Naive thymus-derived CD4-positive, alpha-beta T cell (primary cell): ENCODE measurements at regions not wholly inside any gene's neighbourhood (a gene's known extent, or its start where the extent isn't known, plus 50 kb on each side); places are given as distances from the start of the nearest gene placed in this dataset.

Experiments used
- ATAC-seq: fragments of 150-1000 bp; cut with Tn5 transposase; 2 replicates; pipeline ENCODE4 v1.10.0; 2021; ENCODE audit warnings: mild to moderate bottlenecking, moderate library complexity
- CTCF ChIA-PET: fragments of 350-600 bp; sonication (Branson Sonifier 250); formaldehyde crosslinking; loops from one replicate; lab custom pipeline; 2021; ENCODE audit warnings: antibody characterized with exemption; lab: Charles Lee
- POLR2A ChIA-PET: fragments of 350-600 bp; sonication (Branson Sonifier 250); formaldehyde crosslinking; loops from one replicate; lab custom pipeline; 2021; ENCODE audit warnings: antibody characterized with exemption, inconsistent platforms; lab: Charles Lee
- DNase-seq, 9 donors: peaks; one replicate each; pipeline versions ENCODE4 v3.0.0 to v3.0.0-alpha.2; 2020 to 2022; ENCODE audit warnings: mixed read lengths in 1 of 9
- H3K27ac ChIP-seq: one replicate; pipeline ENCODE4 v1.7.0; 2013; ENCODE audit warnings: mild to moderate bottlenecking, low read depth, low read length, moderate library complexity
- H3K27me3 ChIP-seq, 2 donors: one replicate each; pipeline ENCODE4 v1.7.0; 2013; ENCODE audit warnings: low read length in 2 of 2, mild to moderate bottlenecking in 2 of 2, moderate library complexity in 2 of 2; ENCODE audit not compliant: control insufficient read depth in 2 of 2, insufficient read depth in 2 of 2
- H3K36me3 ChIP-seq, 3 experiments: 1 replicate in 2 of 3; 2 replicates in 1 of 3; pipeline ENCODE4 v1.7.0; 2013; ENCODE audit warnings: low read length in 3 of 3, mild to moderate bottlenecking in 3 of 3, moderate library complexity in 1 of 3; ENCODE audit not compliant: insufficient read depth in 3 of 3, control insufficient read depth in 2 of 3
- H3K4me1 ChIP-seq, 2 donors: one replicate each; pipeline ENCODE4 v1.7.0; 2013; ENCODE audit warnings: low read length in 2 of 2, mild to moderate bottlenecking in 2 of 2, moderate library complexity in 1 of 2; ENCODE audit not compliant: control insufficient read depth in 2 of 2, insufficient read depth in 2 of 2
- H3K4me3 ChIP-seq: 2 replicates; pipeline ENCODE4 v1.7.0; 2013; ENCODE audit warnings: mild to moderate bottlenecking, low read length
- H3K9me3 ChIP-seq, 3 experiments: 1 replicate in 2 of 3; 2 replicates in 1 of 3; pipeline ENCODE4 v1.7.0; 2013; ENCODE audit warnings: low read length in 3 of 3; ENCODE audit not compliant: control insufficient read depth in 2 of 3
- H3K27ac Mint-ChIP-seq, 9 donors: one replicate each; pipeline ENCODE4 v1.8.0; 2020 to 2022; ENCODE audit warnings: mixed read lengths in 9 of 9, mild to moderate bottlenecking in 8 of 9, moderate library complexity in 5 of 9, inconsistent platforms in 2 of 9
- H3K27me3 Mint-ChIP-seq, 5 donors: one replicate each; pipeline ENCODE4 v1.8.0; 2021 to 2022; ENCODE audit warnings: mixed read lengths in 5 of 5, mild to moderate bottlenecking in 1 of 5
- H3K36me3 Mint-ChIP-seq, 5 donors: one replicate each; pipeline ENCODE4 v1.8.0; 2020 to 2022; ENCODE audit warnings: mixed read lengths in 5 of 5, mild to moderate bottlenecking in 3 of 5, inconsistent platforms in 1 of 5
- H3K4me1 Mint-ChIP-seq, 7 donors: one replicate each; pipeline ENCODE4 v1.8.0; 2020 to 2022; ENCODE audit warnings: mixed read lengths in 7 of 7, mild to moderate bottlenecking in 3 of 7, inconsistent platforms in 1 of 7
- H3K4me3 Mint-ChIP-seq, 10 donors: one replicate each; pipeline ENCODE4 v1.8.0; 2020 to 2022; ENCODE audit warnings: mild to moderate bottlenecking in 10 of 10, mixed read lengths in 10 of 10, moderate library complexity in 6 of 10, inconsistent platforms in 2 of 10
- H3K9me3 Mint-ChIP-seq, 11 donors: one replicate each; pipeline ENCODE4 v1.8.0; 2020 to 2022; ENCODE audit warnings: mixed read lengths in 11 of 11, mild to moderate bottlenecking in 4 of 11, inconsistent platforms in 1 of 11, moderate library complexity in 1 of 11
- intact Hi-C, 2 donors: fragments of 100-400 bp; cut with micrococcal nuclease; formaldehyde crosslinking; loops; one replicate each; pipeline ENCODE4 v1.15.1; 2023

DNA sequence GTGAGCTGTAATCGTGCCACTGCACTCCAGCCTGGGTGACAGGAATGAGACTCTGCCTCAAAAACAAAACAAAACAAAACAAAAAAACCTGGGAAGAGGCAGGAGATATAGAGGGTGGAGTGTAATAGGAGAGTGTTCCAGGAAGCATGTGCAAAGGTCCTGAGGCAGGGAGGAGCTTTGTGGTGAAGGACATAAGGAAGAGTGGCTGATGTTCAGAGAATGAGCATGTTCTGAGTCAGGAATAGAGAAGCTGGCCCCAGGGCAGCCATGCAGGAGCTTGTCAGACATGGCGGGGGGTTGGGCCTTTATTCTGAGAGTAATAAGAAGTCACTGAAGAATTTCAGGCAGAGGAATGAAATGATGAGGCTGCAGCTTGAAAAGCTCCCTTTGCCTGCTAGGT, 337.0 kb downstream of the CDH26 start:
- H3K4me1 Mint-ChIP-seq: peaks cover 0 to 9% (median 6%) of the 10 kb centered on the region in 7 donors
- Histone ChIP-seq H3K27ac (no peak overlapping the region), H3K4me1 (no peaks in the 10 kb centered on the region), H3K9me3 (no peaks in the 10 kb centered on the region), H3K4me3 (no peak overlapping the region), H3K36me3 (no peaks in the 10 kb centered on the region), H3K27me3 (no peaks in the 10 kb centered on the region)
- POLR2A ChIA-PET: no interaction called here
- CTCF ChIA-PET: no interaction called here
- DNase-seq (no peak), ATAC-seq (no peak)
- H3K27me3 Mint-ChIP-seq: peaks cover 0 to 34% (median 0%) of the 10 kb centered on the region in 5 donors
- H3K9me3 Mint-ChIP-seq: peaks cover 6 to 25% (median 16%) of the 10 kb centered on the region in 11 donors
- H3K36me3 Mint-ChIP-seq: peaks cover 0 to 19% (median 12%) of the 10 kb centered on the region in 5 donors
- no peak overlapping the region for H3K4me3 Mint-ChIP-seq
- H3K27ac Mint-ChIP-seq: no peak overlapping the region
- intact Hi-C loops: no loop called here

DNA sequence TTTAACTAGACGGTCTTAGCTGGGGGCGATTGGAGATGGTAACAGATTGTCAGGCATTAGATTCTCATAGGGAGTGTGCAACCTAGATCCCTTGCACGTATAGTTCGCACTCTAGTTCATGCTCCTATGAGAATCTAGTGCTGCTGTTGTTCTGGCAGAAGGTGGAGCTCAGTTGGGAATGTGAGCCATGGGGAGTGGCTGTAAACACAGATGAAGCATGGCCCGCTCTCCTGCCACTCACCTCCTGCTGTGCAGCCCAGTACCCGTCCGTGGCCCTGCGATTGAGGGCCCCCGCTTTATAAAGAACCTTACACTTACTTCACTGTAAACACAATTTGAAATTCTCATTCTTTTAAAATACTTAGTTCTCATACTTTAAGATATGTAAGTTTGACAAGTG, 339.4 kb downstream of the CDH26 start:
- POLR2A ChIA-PET: no interaction called here

DNA sequence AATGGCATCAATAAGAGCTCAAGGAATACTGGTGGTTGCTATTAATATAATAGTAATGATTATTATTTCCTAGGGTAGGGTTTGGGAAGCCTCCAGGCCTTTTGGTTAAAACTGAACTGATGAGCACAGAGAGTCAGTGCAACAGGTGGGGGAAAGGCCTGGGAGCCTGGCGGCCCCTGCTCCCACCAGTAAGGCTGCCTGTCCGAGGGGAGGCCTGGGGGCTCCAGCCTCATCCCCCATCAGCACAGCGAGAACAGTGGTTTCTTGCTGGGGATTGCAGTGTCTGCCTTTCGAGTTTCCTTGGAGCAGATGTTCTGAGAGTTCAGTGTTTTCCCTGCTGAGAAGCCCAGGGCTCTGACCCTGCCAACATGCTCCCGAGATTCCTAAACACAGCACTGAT, 340.4 kb downstream of the CDH26 start:
- Histone ChIP-seq H3K27me3 (no peaks in the 10 kb centered on the region), H3K9me3 (no peaks in the 10 kb centered on the region), H3K36me3 (no peaks in the 10 kb centered on the region), H3K27ac (no peak overlapping the region), H3K4me1 (no peaks in the 10 kb centered on the region), H3K4me3 (no peak overlapping the region)
- DNase-seq (no peak), ATAC-seq (no peak)
- Mint-ChIP-seq H3K27ac (no peak overlapping the region), H3K9me3 (peaks cover 0 to 4% (median 0%) of the 10 kb centered on the region in 11 donors), H3K4me3 (no peak overlapping the region), H3K4me1 (peaks cover 0 to 9% (median 4%) of the 10 kb centered on the region in 7 donors), H3K36me3 (peaks cover 0 to 8% (median 0%) of the 10 kb centered on the region in 5 donors), H3K27me3 (peaks cover 0 to 34% (median 0%) of the 10 kb centered on the region in 5 donors)
- ChIA-PET CTCF (interaction anchor here (0.6 kb wide), 1 partner anchor 301 kb away, joined by 3 read pairs; no protein-coding TSS in a partner anchor), POLR2A (no interaction called here)
- intact Hi-C loops: no loop called here

More for the DNA sequence above, 339.4 kb downstream of the CDH26 start:
- CTCF ChIA-PET: no interaction called here
- intact Hi-C loops: no loop called here
- H3K4me1 ChIP-seq: no peaks in the 10 kb centered on the region
- H3K4me3 Mint-ChIP-seq: no peak overlapping the region
- peaks cover 0 to 34% (median 0%) of the 10 kb centered on the region in 5 donors for H3K27me3 Mint-ChIP-seq
- DNase-seq: no peak
- no peak for ATAC-seq
- no peaks in the 10 kb centered on the region for H3K27me3 ChIP-seq
- no peaks in the 10 kb centered on the region for H3K36me3 ChIP-seq
- no peaks in the 10 kb centered on the region for H3K9me3 ChIP-seq
- peaks cover 0 to 4% (median under 1%) of the 10 kb centered on the region in 11 donors for H3K9me3 Mint-ChIP-seq
- no peak overlapping the region for H3K4me3 ChIP-seq
- H3K27ac ChIP-seq: no peak overlapping the region
- peaks cover 0 to 9% (median 0%) of the 10 kb centered on the region in 5 donors for H3K36me3 Mint-ChIP-seq
- peaks cover 0 to 9% (median 4%) of the 10 kb centered on the region in 7 donors for H3K4me1 Mint-ChIP-seq
- no peak overlapping the region for H3K27ac Mint-ChIP-seq

GRCh38 chr20:60299951-60300350, 341.7 kb downstream of the CDH26 start:
- no peaks in the 10 kb centered on the region for H3K4me1 ChIP-seq
- Mint-ChIP-seq H3K27ac (no peak overlapping the region), H3K4me1 (no peaks in the 10 kb centered on the region), H3K9me3 (peaks cover 0 to 4% (median 0%) of the 10 kb centered on the region in 11 donors), H3K27me3 (peaks cover 0 to 27% (median 0%) of the 10 kb centered on the region in 5 donors), H3K36me3 (no peaks in the 10 kb centered on the region), H3K4me3 (no peak overlapping the region)
- no peaks in the 10 kb centered on the region for H3K9me3 ChIP-seq
- H3K4me3 ChIP-seq: no peak overlapping the region
- ATAC-seq (no peak), DNase-seq (no peak)
- H3K36me3 ChIP-seq: no peaks in the 10 kb centered on the region
- POLR2A ChIA-PET: no interaction called here
- H3K27ac ChIP-seq: no peak overlapping the region
- intact Hi-C loops: no loop called here
- no peaks in the 10 kb centered on the region for H3K27me3 ChIP-seq
- CTCF ChIA-PET: no interaction called here

DNA sequence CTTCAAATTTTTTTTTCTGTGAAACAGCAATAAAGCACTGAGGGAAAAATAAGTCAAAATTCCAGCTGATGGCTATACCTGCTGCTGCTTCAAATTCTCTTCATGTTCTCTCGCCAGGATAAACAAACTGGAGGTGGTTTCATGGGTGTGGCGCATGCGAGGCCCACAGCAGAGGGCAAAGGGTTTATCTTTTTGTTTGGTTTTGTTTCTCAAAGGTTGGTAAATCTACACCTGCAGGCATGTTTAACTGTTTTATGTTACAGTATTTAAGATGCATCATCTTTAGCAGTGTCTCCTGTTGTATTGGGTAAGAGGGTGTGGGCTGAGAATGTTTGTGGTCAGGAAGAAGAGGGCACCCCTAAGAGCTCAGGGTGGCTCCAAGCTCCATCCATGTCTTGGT, 342.2 kb downstream of the CDH26 start:
- no peaks in the 10 kb centered on the region for H3K4me1 ChIP-seq

DNA sequence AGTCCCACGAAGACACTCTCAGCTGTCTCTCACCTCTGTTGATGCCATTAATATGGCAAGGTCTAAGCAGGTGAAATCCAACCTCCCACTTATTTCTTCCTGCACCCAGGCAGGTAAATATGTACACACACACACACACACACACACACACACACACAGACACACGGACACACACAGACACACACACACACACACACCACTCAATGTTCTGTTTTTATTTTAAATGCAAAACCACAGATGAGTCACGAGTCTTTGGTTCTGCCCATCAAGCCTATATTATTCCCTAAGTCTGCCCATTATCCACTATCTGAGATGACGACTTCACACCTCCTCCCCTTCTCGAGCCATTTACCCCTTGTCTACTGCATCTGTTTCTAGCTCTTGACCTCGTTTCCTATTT, 344.7 kb downstream of the CDH26 start:
- Histone ChIP-seq H3K4me1 (no peaks in the 10 kb centered on the region), H3K27me3 (no peaks in the 10 kb centered on the region), H3K27ac (no peak overlapping the region), H3K9me3 (no peaks in the 10 kb centered on the region), H3K36me3 (no peaks in the 10 kb centered on the region), H3K4me3 (no peak overlapping the region)
- CTCF ChIA-PET: no interaction called here
- intact Hi-C loops: no loop called here
- no peak overlapping the region for H3K27ac Mint-ChIP-seq
- H3K36me3 Mint-ChIP-seq: no peaks in the 10 kb centered on the region
- no peaks in the 10 kb centered on the region for H3K4me1 Mint-ChIP-seq
- H3K27me3 Mint-ChIP-seq: peaks cover 0 to 14% (median 0%) of the 10 kb centered on the region in 5 donors
- DNase-seq (no peak), ATAC-seq (no peak)
- no peaks in the 10 kb centered on the region for H3K9me3 Mint-ChIP-seq
- no peak overlapping the region for H3K4me3 Mint-ChIP-seq
- POLR2A ChIA-PET: no interaction called here

More for the DNA sequence above, 342.2 kb downstream of the CDH26 start:
- no peaks in the 10 kb centered on the region for H3K36me3 Mint-ChIP-seq
- no peak overlapping the region for H3K27ac Mint-ChIP-seq
- no peak for DNase-seq
- Histone ChIP-seq H3K27me3 (no peaks in the 10 kb centered on the region), H3K9me3 (no peaks in the 10 kb centered on the region), H3K36me3 (no peaks in the 10 kb centered on the region), H3K27ac (no peak overlapping the region), H3K4me3 (no peak overlapping the region)
- intact Hi-C loops: no loop called here
- ChIA-PET CTCF (no interaction called here), POLR2A (no interaction called here)
- no peaks in the 10 kb centered on the region for H3K4me1 Mint-ChIP-seq
- peaks cover 0 to under 1% (median 0%) of the 10 kb centered on the region in 11 donors for H3K9me3 Mint-ChIP-seq
- H3K27me3 Mint-ChIP-seq: peaks cover 0 to 23% (median 0%) of the 10 kb centered on the region in 5 donors
- ATAC-seq: no peak
- no peak overlapping the region for H3K4me3 Mint-ChIP-seq

GRCh38 chr20:60304026-60304590, 345.9 kb downstream of the CDH26 start:
- H3K4me1 Mint-ChIP-seq: no peaks in the 10 kb centered on the region
- H3K27me3 ChIP-seq: no peaks in the 10 kb centered on the region
- no peak overlapping the region for H3K27ac ChIP-seq
- no peak for ATAC-seq
- H3K27me3 Mint-ChIP-seq: peaks cover 0 to 5% (median 0%) of the 10 kb centered on the region in 5 donors
- H3K36me3 ChIP-seq: no peaks in the 10 kb centered on the region
- H3K4me1 ChIP-seq: no peaks in the 10 kb centered on the region
- no peaks in the 10 kb centered on the region for H3K9me3 ChIP-seq
- no peak overlapping the region for H3K4me3 ChIP-seq
- DNase-seq: no peak
- H3K4me3 Mint-ChIP-seq: no peak overlapping the region
- H3K36me3 Mint-ChIP-seq: no peaks in the 10 kb centered on the region
- POLR2A ChIA-PET: no interaction called here
- CTCF ChIA-PET: no interaction called here
- no peaks in the 10 kb centered on the region for H3K9me3 Mint-ChIP-seq
- intact Hi-C loops: no loop called here
- H3K27ac Mint-ChIP-seq: no peak overlapping the region
